ENCODE measurements at regions not wholly inside any gene's neighbourhood (a gene's known extent, or its start where the extent isn't known, plus 50 kb on each side); places are given as distances from the start of the nearest gene placed in this dataset.

DNA sequence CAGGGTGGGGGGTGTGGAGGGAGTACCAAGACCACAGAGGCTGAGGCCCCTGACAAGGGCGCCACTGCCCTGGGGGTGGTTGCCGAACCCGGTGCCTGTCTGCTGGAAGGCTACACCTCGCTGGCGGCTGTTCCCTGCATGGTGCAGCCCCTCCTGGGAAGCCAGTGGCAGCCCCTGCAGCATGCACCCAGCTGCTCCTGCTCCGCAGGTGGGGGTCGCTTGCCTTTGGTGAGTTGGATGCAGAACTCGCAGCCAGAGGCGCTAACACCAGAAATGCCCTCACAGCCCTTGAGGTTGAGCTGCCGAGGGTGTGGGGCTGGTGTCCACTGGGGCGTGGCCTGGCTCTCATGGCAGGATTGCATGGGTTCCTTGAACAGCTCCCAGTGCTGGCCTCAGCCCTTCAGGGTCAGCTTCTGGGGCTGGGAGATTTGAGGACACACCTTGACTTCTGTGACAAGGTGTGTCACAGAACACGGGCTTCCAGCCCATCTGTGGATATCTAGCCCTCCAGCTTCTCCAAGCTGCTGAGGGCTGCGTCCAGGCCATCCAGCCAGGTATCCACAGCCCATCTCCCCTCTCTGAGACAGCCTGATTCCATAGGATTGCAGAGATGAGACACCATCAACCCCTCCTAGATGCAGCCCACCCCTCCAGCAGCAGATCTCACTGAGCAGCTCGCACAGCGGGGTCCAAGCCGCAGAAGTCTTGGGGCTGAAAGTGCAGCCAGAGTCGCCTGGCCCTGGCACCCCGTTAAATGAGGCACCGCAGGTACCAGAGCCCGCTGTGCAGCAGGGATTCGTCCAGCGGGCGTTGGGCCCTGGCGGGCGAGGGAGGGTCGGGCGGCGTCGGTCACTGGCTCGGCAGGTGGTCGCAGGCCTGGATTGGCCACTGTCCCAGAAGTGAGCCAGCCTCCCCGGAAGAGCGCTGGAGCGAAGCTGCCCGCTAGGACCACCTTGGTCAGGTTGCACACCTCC is 586.3 kb downstream of the KCNJ18 start:
- no peak for TF ChIP-seq CTCF (IDR thresholded peaks at IDR 0.05; ENCODE audit: poor library complexity, severe bottlenecking)
- TF ChIP-seq POLR2AphosphoS5 (IDR thresholded peaks at IDR 0.05) = no peak
- no peak for TF ChIP-seq EZH2 (IDR thresholded peaks at IDR 0.05; ENCODE audit: borderline replicate concordance, insufficient read depth, low read length, poor library complexity, severe bottlenecking)
